Heart left ventricle (tissue), 13 donors: ENCODE measurements at regions not wholly inside any gene's neighbourhood (a gene's known extent, or its start where the extent isn't known, plus 50 kb on each side); places are given as distances from the start of the nearest gene placed in this dataset.

Source experiments
- POLR2A ChIP-seq, 2 donors: fragments of 450-650 bp; IDR thresholded peaks; one replicate each; pipeline ENCODE4 v1.6.1; 2017; ENCODE audit warnings: antibody characterized with exemption in 2 of 2, mild to moderate bottlenecking in 2 of 2, moderate library complexity in 2 of 2
- TF ChIP-seq, protein P1 (sequence below), 12 donors: fragments of 200-600 bp; sonication (generic) in 4 of 12; IDR thresholded peaks; one replicate each; pipeline versions ENCODE4 v1.5.0 to v1.8.0; 2018 to 2022; ENCODE audit warnings: antibody characterized with exemption in 12 of 12, mild to moderate bottlenecking in 5 of 12
- donor health status: ischemic (EF 13 %, LVEDD 7.1; RV severe dilation, severe dysfunction).
- donor health status: DM: no; HTN: yes; CAD: no.
- donor health status: DM: no; HTN: no; CAD: no.
- donor health status: ischemic (EF 25% LVEDD 6.9; RV normal size, moderate dysfunction).
- donor health status: ischemic (EF 25% LVEDD 5.7; RV mildly dilated, moderate dysfunction).
- donor health status: ischemic (EF 35%, LVEDD 5.7; RV mildly dilated, moderate dysfunction).
- donor health status: nonischemic (EF 11% LVEDD 7.7; RV severe dilation, severe dysfunction).
- donor health status: DM: yes; HTN: yes; CAD: no.
- donor health status: PGD.
- donor health status: ischemic (EF 29% LVEDD 5.4; RV normal size, mild dysfunction).
- donor health status: nonischemic (EF 23%, LVEDD 6.1; RV moderate dilation, normal function).

DNA sequence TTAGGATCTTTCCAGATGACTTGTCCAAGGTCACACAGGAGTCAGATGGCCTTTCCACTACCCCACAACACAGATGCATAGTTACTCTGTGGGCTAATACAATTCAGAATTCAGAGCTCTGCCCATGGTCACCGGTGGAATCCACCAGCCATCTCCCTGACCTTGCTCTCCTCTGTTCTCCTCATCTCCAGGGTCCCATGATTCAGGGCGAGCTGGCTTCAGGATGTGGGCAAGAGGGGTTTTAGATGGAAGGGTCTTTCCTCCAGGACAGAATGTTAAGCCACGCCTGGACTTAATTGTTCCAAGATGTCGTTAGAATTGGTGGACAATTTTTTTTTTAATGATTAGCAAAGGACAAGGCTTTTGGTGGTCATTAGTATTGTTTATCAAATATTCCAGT lies 81.7 kb upstream of the LARP1 start:
- TF ChIP-seq, protein P1, sequence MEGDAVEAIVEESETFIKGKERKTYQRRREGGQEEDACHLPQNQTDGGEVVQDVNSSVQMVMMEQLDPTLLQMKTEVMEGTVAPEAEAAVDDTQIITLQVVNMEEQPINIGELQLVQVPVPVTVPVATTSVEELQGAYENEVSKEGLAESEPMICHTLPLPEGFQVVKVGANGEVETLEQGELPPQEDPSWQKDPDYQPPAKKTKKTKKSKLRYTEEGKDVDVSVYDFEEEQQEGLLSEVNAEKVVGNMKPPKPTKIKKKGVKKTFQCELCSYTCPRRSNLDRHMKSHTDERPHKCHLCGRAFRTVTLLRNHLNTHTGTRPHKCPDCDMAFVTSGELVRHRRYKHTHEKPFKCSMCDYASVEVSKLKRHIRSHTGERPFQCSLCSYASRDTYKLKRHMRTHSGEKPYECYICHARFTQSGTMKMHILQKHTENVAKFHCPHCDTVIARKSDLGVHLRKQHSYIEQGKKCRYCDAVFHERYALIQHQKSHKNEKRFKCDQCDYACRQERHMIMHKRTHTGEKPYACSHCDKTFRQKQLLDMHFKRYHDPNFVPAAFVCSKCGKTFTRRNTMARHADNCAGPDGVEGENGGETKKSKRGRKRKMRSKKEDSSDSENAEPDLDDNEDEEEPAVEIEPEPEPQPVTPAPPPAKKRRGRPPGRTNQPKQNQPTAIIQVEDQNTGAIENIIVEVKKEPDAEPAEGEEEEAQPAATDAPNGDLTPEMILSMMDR (IDR thresholded peaks at IDR 0.05): no peak
- no peak for TF ChIP-seq POLR2A (IDR thresholded peaks at IDR 0.05)
